Loucy (cell line): ENCODE measurements at regions not wholly inside any gene's neighbourhood (a gene's known extent, or its start where the extent isn't known, plus 50 kb on each side); places are given as distances from the start of the nearest gene placed in this dataset.

ENCODE experiments used
- EZH2phosphoT487 ChIP-seq: fragments of 200-600 bp; IDR thresholded peaks from 2 replicates; pipeline ENCODE4 v1.6.1; 2018; ENCODE audit warnings: antibody characterized with exemption, mild to moderate bottlenecking, moderate library complexity, borderline replicate concordance
- TF ChIP-seq, protein P1 (sequence below): fragments of 200-600 bp; sonication (generic); conservative IDR thresholded peaks from 2 replicates; pipeline ENCODE4 v1.5.1; 2014; ENCODE audit warnings: mild to moderate bottlenecking, antibody characterized with exemption, low read length

DNA sequence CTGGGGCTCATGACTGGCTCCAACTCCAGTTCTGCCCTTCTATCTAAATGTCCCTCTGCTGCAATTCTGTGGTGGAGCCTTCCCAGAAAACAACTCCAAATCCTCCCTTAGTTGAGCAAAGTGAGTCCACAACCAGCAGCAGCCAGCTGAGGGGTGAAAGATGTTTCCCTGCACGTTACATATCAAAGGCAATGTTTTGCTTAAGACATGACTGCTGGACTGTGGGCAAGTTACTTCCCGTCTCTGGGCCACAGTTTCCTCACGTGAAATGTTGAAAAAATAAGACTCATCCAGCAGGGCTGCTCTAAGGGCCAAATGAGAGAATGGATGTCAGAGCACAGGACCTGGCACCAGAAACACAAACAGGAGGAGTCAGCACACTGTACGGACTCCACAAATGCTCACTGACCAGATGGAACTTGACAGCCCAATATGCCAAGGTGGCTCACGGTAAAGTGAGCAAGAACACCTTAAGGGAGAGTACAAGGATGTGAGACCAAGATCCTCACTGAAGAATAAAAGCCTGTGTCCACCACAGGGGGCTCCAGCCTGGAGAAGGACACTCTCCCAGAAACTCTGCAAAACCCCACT is 138.4 kb upstream of the ABCA1 start:
- TF ChIP-seq, protein P1, sequence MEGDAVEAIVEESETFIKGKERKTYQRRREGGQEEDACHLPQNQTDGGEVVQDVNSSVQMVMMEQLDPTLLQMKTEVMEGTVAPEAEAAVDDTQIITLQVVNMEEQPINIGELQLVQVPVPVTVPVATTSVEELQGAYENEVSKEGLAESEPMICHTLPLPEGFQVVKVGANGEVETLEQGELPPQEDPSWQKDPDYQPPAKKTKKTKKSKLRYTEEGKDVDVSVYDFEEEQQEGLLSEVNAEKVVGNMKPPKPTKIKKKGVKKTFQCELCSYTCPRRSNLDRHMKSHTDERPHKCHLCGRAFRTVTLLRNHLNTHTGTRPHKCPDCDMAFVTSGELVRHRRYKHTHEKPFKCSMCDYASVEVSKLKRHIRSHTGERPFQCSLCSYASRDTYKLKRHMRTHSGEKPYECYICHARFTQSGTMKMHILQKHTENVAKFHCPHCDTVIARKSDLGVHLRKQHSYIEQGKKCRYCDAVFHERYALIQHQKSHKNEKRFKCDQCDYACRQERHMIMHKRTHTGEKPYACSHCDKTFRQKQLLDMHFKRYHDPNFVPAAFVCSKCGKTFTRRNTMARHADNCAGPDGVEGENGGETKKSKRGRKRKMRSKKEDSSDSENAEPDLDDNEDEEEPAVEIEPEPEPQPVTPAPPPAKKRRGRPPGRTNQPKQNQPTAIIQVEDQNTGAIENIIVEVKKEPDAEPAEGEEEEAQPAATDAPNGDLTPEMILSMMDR: 0 out of 2 replicates have a peak, but pooled peaks have one; percentile 21
- TF ChIP-seq EZH2phosphoT487: no peak
